Small intestine (tissue), 7 donors: ENCODE measurements at regions not wholly inside any gene's neighbourhood (a gene's known extent, or its start where the extent isn't known, plus 50 kb on each side); places are given as distances from the start of the nearest gene placed in this dataset.
A peak's percentile ranks its signal among the peaks of the same experiment; 100 is the strongest.

Experiments
- DNase-seq, 2 donors: peaks; one replicate each; pipeline versions ENCODE4 v3.0.0 to v3.0.0-alpha.2; 2013
- FAIRE-seq: peaks from 2 replicates; lab custom pipeline; 2012; peaks lifted over from hg19 to GRCh38; lab: Jason Lieb, UNC
- H3K27ac ChIP-seq, 3 donors: one replicate each; pipeline ENCODE4 v1.5.1; 2013; ENCODE audit warnings: low read length in 2 of 3, mild to moderate bottlenecking in 2 of 3, control low read depth in 1 of 3, inconsistent platforms in 1 of 3, low read depth in 1 of 3, moderate library complexity in 1 of 3
- H3K27me3 ChIP-seq, 3 donors: one replicate each; pipeline ENCODE4 v1.6.1; 2013; ENCODE audit warnings: low read length in 3 of 3, inconsistent platforms in 1 of 3; ENCODE audit not compliant: control insufficient read depth in 3 of 3, insufficient read depth in 3 of 3
- H3K36me3 ChIP-seq, 3 donors: one replicate each; pipeline ENCODE4 v1.6.1; 2013; ENCODE audit warnings: low read length in 3 of 3, inconsistent platforms in 1 of 3, low read depth in 1 of 3, mild to moderate bottlenecking in 1 of 3, moderate library complexity in 1 of 3; ENCODE audit not compliant: control insufficient read depth in 3 of 3, insufficient read depth in 2 of 3
- H3K4me1 ChIP-seq, 3 donors: one replicate each; pipeline ENCODE4 v1.6.1; 2013; ENCODE audit warnings: low read length in 2 of 3, inconsistent platforms in 1 of 3, low read depth in 1 of 3, mild to moderate bottlenecking in 1 of 3, moderate library complexity in 1 of 3; ENCODE audit not compliant: control insufficient read depth in 3 of 3, insufficient read depth in 2 of 3
- H3K4me3 ChIP-seq, 3 donors: one replicate each; pipeline ENCODE4 v1.5.1; 2013; ENCODE audit warnings: low read length in 3 of 3, control low read depth in 1 of 3, inconsistent platforms in 1 of 3, low read depth in 1 of 3, mild to moderate bottlenecking in 1 of 3, moderate library complexity in 1 of 3
- H3K9me3 ChIP-seq, 2 donors: one replicate each; pipeline ENCODE4 v1.6.1; 2013; ENCODE audit warnings: low read depth in 1 of 2, low read length in 1 of 2; ENCODE audit not compliant: control insufficient read depth in 2 of 2, insufficient read depth in 1 of 2
- WGBS, 3 donors: extraction: QIAGEN DNeasy Blood & Tissue Kit; methylation state at CpG; one replicate each; pipeline ENCODE4 v1.1.7; 2013; 5-methylcytosine and 5-hydroxymethylcytosine counted together
- donor health status: healthy with polysubstance abuse.
- donor health status: control.
- donor health status: control.
- donor health status: Bipolar disorder and iron deficiency.
- donor health status: healthy.

GRCh38 chr2:72004201-72004915 is 143.3 kb downstream of the CYP26B1 start:
- Histone ChIP-seq H3K27ac (no peak overlapping the region), H3K4me1 (peaks cover 2 to 11% (median 7%) of the 10 kb centered on the region in 3 donors), H3K36me3 (no peaks in the 10 kb centered on the region), H3K27me3 (peaks cover 0 to 2% (median 0%) of the 10 kb centered on the region in 3 donors), H3K4me3 (no peak overlapping the region), H3K9me3 (peaks cover 0 to 5% of the 10 kb centered on the region in 2 donors)
- FAIRE-seq (no peak), DNase-seq (no peak)
- whole genome bisulfite sequencing, 3 donors = 85 to 89% (median 88%) methylated on average over 7 of the region's 7 CpGs

- FAIRE-seq = no peak
- WGBS, 3 donors = 59 to 73% (median 69%) methylated on average over 3 of the region's 3 CpGs
Observed at GRCh38 chr2:72003796-72004195, 143.9 kb downstream of the CYP26B1 start.

GRCh38 chr2:72003124-72003523 is 144.5 kb downstream of the CYP26B1 start:
- FAIRE-seq (no peak), DNase-seq (no peak)
- Histone ChIP-seq H3K27me3 (peaks cover 0 to 2% (median 0%) of the 10 kb centered on the region in 3 donors), H3K27ac (no peak overlapping the region), H3K36me3 (no peaks in the 10 kb centered on the region), H3K9me3 (peaks cover 0 to 5% of the 10 kb centered on the region in 2 donors), H3K4me1 (peaks cover 2 to 11% (median 7%) of the 10 kb centered on the region in 3 donors), H3K4me3 (no peak overlapping the region)
- 89 to 93% (median 92%) methylated on average over 8 of the region's 8 CpGs for WGBS, 3 donors

More at GRCh38 chr2:72003796-72004195, 143.9 kb downstream of the CYP26B1 start:
- no peak overlapping the region for H3K4me3 ChIP-seq
- H3K36me3 ChIP-seq = no peaks in the 10 kb centered on the region
- peaks cover 0 to 2% (median 0%) of the 10 kb centered on the region in 3 donors for H3K27me3 ChIP-seq
- peaks cover 2 to 11% (median 7%) of the 10 kb centered on the region in 3 donors for H3K4me1 ChIP-seq
- DNase-seq = no peak
- peaks cover 0 to 5% of the 10 kb centered on the region in 2 donors for H3K9me3 ChIP-seq
- H3K27ac ChIP-seq = no peak overlapping the region

- H3K4me1 ChIP-seq = peaks cover 2 to 11% (median 7%) of the 10 kb centered on the region in 3 donors
- peak; percentile 37 to 65 for DNase-seq
- no peak for FAIRE-seq
- H3K27me3 ChIP-seq = peaks cover 0 to 2% (median 0%) of the 10 kb centered on the region in 3 donors
- no peak overlapping the region for H3K27ac ChIP-seq
- H3K4me3 ChIP-seq = no peak overlapping the region
- H3K36me3 ChIP-seq = no peaks in the 10 kb centered on the region
- H3K9me3 ChIP-seq = peaks cover 0 to 5% of the 10 kb centered on the region in 2 donors
- 26 to 59% (median 48%) methylated on average over 9 of the region's 9 CpGs for WGBS, 3 donors
Observed at GRCh38 chr2:72001937-72002690, 145.5 kb downstream of the CYP26B1 start.

GRCh38 chr2:72000110-72000509 is 147.6 kb downstream of the CYP26B1 start:
- Histone ChIP-seq H3K9me3 (peaks cover 0 to 5% of the 10 kb centered on the region in 2 donors), H3K27ac (no peak overlapping the region), H3K4me3 (no peak overlapping the region), H3K4me1 (peaks cover 2 to 8% (median 7%) of the 10 kb centered on the region in 3 donors), H3K27me3 (peaks cover 0 to 2% (median 0%) of the 10 kb centered on the region in 3 donors), H3K36me3 (no peaks in the 10 kb centered on the region)
- DNase-seq (no peak), FAIRE-seq (no peak)
- 75 to 93% (median 79%) methylated on average over 7 of the region's 7 CpGs for WGBS, 3 donors

- H3K36me3 ChIP-seq = no peaks in the 10 kb centered on the region
- H3K27me3 ChIP-seq = peaks cover 0 to 2% (median 0%) of the 10 kb centered on the region in 3 donors
- WGBS, 3 donors = 87 to 92% (median 89%) methylated on average over 5 of the region's 5 CpGs
- peaks cover 0 to 5% of the 10 kb centered on the region in 2 donors for H3K9me3 ChIP-seq
- H3K4me1 ChIP-seq = peaks cover 2 to 8% (median 7%) of the 10 kb centered on the region in 3 donors
- FAIRE-seq = no peak
- H3K4me3 ChIP-seq = no peak overlapping the region
- no peak for DNase-seq
- H3K27ac ChIP-seq = no peak overlapping the region
Observed at GRCh38 chr2:71999580-71999979, 148.1 kb downstream of the CYP26B1 start.

GRCh38 chr2:71997843-71998242 is 149.8 kb downstream of the CYP26B1 start:
- Histone ChIP-seq H3K27me3 (peaks cover 0 to 2% (median 0%) of the 10 kb centered on the region in 3 donors), H3K27ac (no peak overlapping the region), H3K9me3 (peaks cover 0 to 5% of the 10 kb centered on the region in 2 donors), H3K36me3 (no peaks in the 10 kb centered on the region), H3K4me3 (no peak overlapping the region), H3K4me1 (peaks cover 2 to 8% (median 2%) of the 10 kb centered on the region in 3 donors)
- FAIRE-seq = no peak
- no peak for DNase-seq

GRCh38 chr2:71995067-71995665 is 152.5 kb downstream of the CYP26B1 start:
- H3K4me1 ChIP-seq = no peaks in the 10 kb centered on the region
- DNase-seq (peak in 1 of 2 donors; percentile 26), FAIRE-seq (no peak)
- H3K4me3 ChIP-seq = no peak overlapping the region
- H3K36me3 ChIP-seq = no peaks in the 10 kb centered on the region
- 61 to 80% (median 64%) methylated on average over 3 of the region's 3 CpGs for WGBS, 3 donors
- H3K9me3 ChIP-seq = no peaks in the 10 kb centered on the region
- H3K27me3 ChIP-seq = peaks cover 0 to 2% (median 0%) of the 10 kb centered on the region in 3 donors
- H3K27ac ChIP-seq = no peak overlapping the region
